Endothelial cell of umbilical vein (primary cell): ENCODE measurements at regions not wholly inside any gene's neighbourhood (a gene's known extent, or its start where the extent isn't known, plus 50 kb on each side); places are given as distances from the start of the nearest gene placed in this dataset.

ENCODE experiments used
- BruUV-seq: library from RNA; stranded (reverse); fragments of 400-500 nt; replicated peaks from 2 replicates; lab custom pipeline; 2021; lab: Mats Ljungman, UMichigan
- CTCF ChIA-PET: fragments of 300-600, 350-600 bp; sonication (Branson Sonifier 250); formaldehyde crosslinking; loops from one replicate; lab custom pipeline; 2021; ENCODE audit warnings: antibody characterized with exemption, inconsistent platforms; lab: Charles Lee
- POLR2A ChIA-PET: fragments of 300-600, 350-600 bp; sonication (Branson Sonifier 250); formaldehyde crosslinking; loops from one replicate; lab custom pipeline; 2021; ENCODE audit warnings: antibody characterized with exemption, inconsistent platforms; lab: Charles Lee
- DNase-seq: peaks from one replicate; pipeline ENCODE4 v3.0.0-alpha.2; 2011; ENCODE audit warnings: low read depth, low spot score
- FAIRE-seq: peaks from 2 replicates; lab custom pipeline; 2011; peaks lifted over from hg19 to GRCh38; lab: Jason Lieb, UNC
- H2AFZ ChIP-seq: 2 replicates; pipeline ENCODE4 v1.6.0; 2012; ENCODE audit warnings: low read depth, low read length, control low read depth, inconsistent platforms
- H3K27ac ChIP-seq: 2 replicates; pipeline ENCODE4 v1.5.1; 2011; ENCODE audit warnings: low read depth, mild to moderate bottlenecking, control low read depth, low read length, moderate library complexity; ENCODE audit not compliant: insufficient read depth
- H3K27me3 ChIP-seq, 2 experiments: 2 replicates each; pipeline versions ENCODE4 v1.6.0 to v1.6.1; 2011; ENCODE audit warnings: low read length in 2 of 2, mixed read lengths in 1 of 2; ENCODE audit not compliant: control insufficient read depth in 2 of 2, insufficient read depth in 2 of 2
- H3K36me3 ChIP-seq, 2 experiments: 2 replicates in 1 of 2; 3 replicates in 1 of 2; pipeline ENCODE4 v1.5.1; 2011; ENCODE audit warnings: low read length in 2 of 2, mild to moderate bottlenecking in 1 of 2, moderate library complexity in 1 of 2; ENCODE audit not compliant: control insufficient read depth in 2 of 2, insufficient read depth in 2 of 2; ENCODE audit errors: extremely low read depth in 1 of 2
- H3K4me1 ChIP-seq: 3 replicates; pipeline ENCODE4 v1.5.1; 2011; ENCODE audit warnings: mild to moderate bottlenecking, low read length; ENCODE audit not compliant: control insufficient read depth, insufficient read depth; ENCODE audit errors: extremely low read depth
- H3K4me2 ChIP-seq: 2 replicates; pipeline ENCODE4 v1.6.1; 2011; ENCODE audit warnings: low read length, control low read depth, mixed read lengths; ENCODE audit not compliant: insufficient read depth
- H3K4me3 ChIP-seq, 3 experiments: fragments of 200-600 bp in 1 of 3; sonication (generic), shearing (Covaris generic) in 1 of 3; replicated peaks in 1 of 3; 2 replicates each; pipeline ENCODE4 v1.5.1; 2011 to 2016; ENCODE audit warnings: control low read depth in 3 of 3, low read length in 3 of 3, mild to moderate bottlenecking in 2 of 3, inconsistent platforms in 1 of 3, low read depth in 1 of 3, moderate library complexity in 1 of 3; ENCODE audit not compliant: insufficient read depth in 1 of 3
- H3K79me2 ChIP-seq: 2 replicates; pipeline ENCODE4 v1.6.0; 2012; ENCODE audit warnings: low read length, inconsistent platforms; ENCODE audit not compliant: control insufficient read depth, insufficient read depth
- H3K9ac ChIP-seq: replicated peaks from 2 replicates; pipeline ENCODE3; 2011; ENCODE audit warnings: low read length, control low read depth; ENCODE audit not compliant: insufficient read depth; ENCODE audit errors: extremely low read depth
- H3K9me1 ChIP-seq: replicated peaks from 3 replicates; pipeline ENCODE4 v1.6.0; 2011; ENCODE audit warnings: mild to moderate bottlenecking, low read length; ENCODE audit not compliant: control insufficient read depth, insufficient read depth; ENCODE audit errors: extremely low read depth
- H3K9me3 ChIP-seq: replicated peaks from 2 replicates; pipeline ENCODE4 v1.5.1; 2012; ENCODE audit warnings: low read length, inconsistent platforms; ENCODE audit not compliant: control insufficient read depth, insufficient read depth
- H4K20me1 ChIP-seq: replicated peaks from 2 replicates; pipeline ENCODE3; 2011; ENCODE audit warnings: mild to moderate bottlenecking, low read length; ENCODE audit not compliant: control insufficient read depth, insufficient read depth; ENCODE audit errors: extremely low read depth
- CTCF ChIP-seq, 2 donors: IDR thresholded peaks; 1 replicate in 1 of 2; 2 replicates in 1 of 2; pipeline ENCODE4 v1.5.1; 2011; ENCODE audit warnings: low read length in 2 of 2, mild to moderate bottlenecking in 2 of 2, moderate library complexity in 2 of 2, control low read depth in 1 of 2, inconsistent platforms in 1 of 2, low read depth in 1 of 2; ENCODE audit not compliant: insufficient read depth in 1 of 2; ENCODE audit errors: extremely low read depth in 1 of 2
- EZH2 ChIP-seq: IDR thresholded peaks from 2 replicates; pipeline ENCODE4 v1.6.1; 2012; ENCODE audit warnings: borderline replicate concordance, low read depth, mild to moderate bottlenecking, moderate library complexity, low read length, inconsistent platforms; ENCODE audit not compliant: severe bottlenecking
- FOS ChIP-seq: IDR thresholded peaks from 2 replicates; pipeline ENCODE4 v1.6.1; 2011; ENCODE audit warnings: mild to moderate bottlenecking, low read length, moderate library complexity, borderline replicate concordance; ENCODE audit not compliant: insufficient read depth
- GATA2 ChIP-seq: IDR thresholded peaks from 2 replicates; pipeline ENCODE4 v1.7.0; 2011; ENCODE audit warnings: low read depth, mild to moderate bottlenecking, moderate library complexity, mixed read lengths, low read length; ENCODE audit not compliant: insufficient read length, insufficient read depth
- JUN ChIP-seq: IDR thresholded peaks from 2 replicates; pipeline ENCODE4 v1.6.1; 2011; ENCODE audit warnings: borderline replicate concordance, low read depth; ENCODE audit not compliant: insufficient read length, insufficient read depth
- MAX ChIP-seq: IDR thresholded peaks from 2 replicates; pipeline ENCODE4 v1.6.1; 2011; ENCODE audit not compliant: insufficient read depth, insufficient read length
- MYC ChIP-seq: IDR thresholded peaks from one replicate; pipeline ENCODE4 v1.6.1; 2011; ENCODE audit warnings: mild to moderate bottlenecking, low read depth, low read length
- POLR2A ChIP-seq: IDR thresholded peaks from 2 replicates; pipeline ENCODE4 v1.6.1; 2012; ENCODE audit warnings: low read depth, mild to moderate bottlenecking, control low read depth, low read length
- POLR2AphosphoS5 ChIP-seq: IDR thresholded peaks from 2 replicates; pipeline ENCODE4 v1.6.1; 2012; ENCODE audit warnings: low read depth, mild to moderate bottlenecking, control low read depth, low read length, moderate library complexity; ENCODE audit not compliant: insufficient read depth
- dilution Hi-C: fragments of 300-500 bp; cut with MboI; formaldehyde crosslinking; loops from one replicate; pipeline ENCODE4 v1.15.0; 2019; ENCODE audit warnings: low sequenced_read_pairs; ENCODE audit not compliant: extremely low pct_ligation_motif_present
- intact Hi-C: fragments of 100-400 bp; cut with micrococcal nuclease; formaldehyde crosslinking; loops from one replicate; pipeline ENCODE4 v1.10.0; 2022

- no peak for TF ChIP-seq MAX
- TF ChIP-seq POLR2A, result no peak
- no peak for TF ChIP-seq MYC
- no peak for TF ChIP-seq EZH2
- TF ChIP-seq CTCF (IDR thresholded peaks at IDR 0.05; ENCODE audit: extremely low read depth in 1 of 2, insufficient read depth in 1 of 2, low read depth in 1 of 2, low read length in 2 of 2), result no peak
- TF ChIP-seq GATA2, result no peak
- TF ChIP-seq POLR2AphosphoS5, result no peak
- no peak for TF ChIP-seq FOS
- TF ChIP-seq JUN, result no peak
- dilution Hi-C loops (no loop called here), intact Hi-C loops (no loop called here)
- Histone ChIP-seq H4K20me1 (no peaks in the 10 kb centered on the region), H3K79me2 (no peaks in the 10 kb centered on the region), H3K27ac (no peak overlapping the region), H3K9ac (no peak overlapping the region), H3K27me3 (no peaks in the 10 kb centered on the region), H2AFZ (no peak overlapping the region), H3K4me1 (no peaks in the 10 kb centered on the region), H3K4me3 (no peak overlapping the region), H3K9me1 (no peaks in the 10 kb centered on the region), H3K36me3 (no peaks in the 10 kb centered on the region), H3K4me2 (no peak overlapping the region), H3K9me3 (no peaks in the 10 kb centered on the region)
- BruUV-seq, result no TSS peak
- CTCF ChIA-PET, result interaction anchor here (0.5 to 1.3 kb wide), 2 partner anchors 32 to 61 kb away, joined by 3 read pairs; no protein-coding TSS in a partner anchor
- DNase-seq (no peak), FAIRE-seq (no peak)
- POLR2A ChIA-PET, result no interaction called here
These were observed 318.8 kb downstream of the LRIG3 start for GRCh38 chr12:58601529-58601928.
